B cell (primary cell): ENCODE measurements at regions not wholly inside any gene's neighbourhood (a gene's known extent, or its start where the extent isn't known, plus 50 kb on each side); places are given as distances from the start of the nearest gene placed in this dataset. TPM values are rescaled to one million over a fixed set of nuclear protein-coding genes. Genes with fewer than 3 reads are reported as not detected.

ENCODE experiments used
- ATAC-seq: fragments of 200-7000 bp; cut with Tn5 transposase; one replicate; pipeline ENCODE4 v1.10.0; 2021; ENCODE audit warnings: low read depth, mild to moderate bottlenecking, moderate number of reproducible peaks, moderate library complexity
- CTCF ChIA-PET: fragments of 350-600 bp; sonication (Branson Sonifier 250); formaldehyde crosslinking; loops from one replicate; lab custom pipeline; 2021; ENCODE audit warnings: antibody characterized with exemption, inconsistent platforms; lab: Charles Lee
- POLR2A ChIA-PET: fragments of 350-600 bp; sonication (Branson Sonifier 250); formaldehyde crosslinking; loops from one replicate; lab custom pipeline; 2021; ENCODE audit warnings: antibody characterized with exemption; lab: Charles Lee
- DNase-seq: peaks from one replicate; pipeline ENCODE4 v3.0.0; 2013
- H2AFZ ChIP-seq: 2 replicates; pipeline ENCODE4 v1.6.1; 2012; ENCODE audit warnings: mild to moderate bottlenecking, low read depth, low read length; ENCODE audit not compliant: insufficient read depth, poor library complexity, severe bottlenecking
- H3K27ac ChIP-seq, 2 donors: 1 replicate in 1 of 2; 2 replicates in 1 of 2; pipeline ENCODE4 v1.5.1; 2012 to 2013; ENCODE audit warnings: low read length in 2 of 2, mild to moderate bottlenecking in 2 of 2, moderate library complexity in 1 of 2
- H3K27me3 ChIP-seq, 4 experiments: fragments of 200-600 bp in 1 of 4; sonication (generic) in 1 of 4; replicated peaks in 1 of 4; 1 replicate in 2 of 4; 2 replicates in 2 of 4; pipeline versions ENCODE4 v1.6.1 to v1.7.0; 2013 to 2016; ENCODE audit warnings: low read length in 3 of 4, mild to moderate bottlenecking in 2 of 4, mixed read lengths in 1 of 4, moderate library complexity in 1 of 4; ENCODE audit not compliant: insufficient read depth in 4 of 4, control insufficient read depth in 3 of 4; ENCODE audit errors: control extremely low read depth in 1 of 4
- H3K36me3 ChIP-seq, 2 experiments: replicated peaks in 1 of 2; 1 replicate in 1 of 2; 2 replicates in 1 of 2; pipeline versions ENCODE4 v1.6.1 to v1.7.1; 2013; ENCODE audit warnings: low read length in 1 of 2; ENCODE audit not compliant: insufficient read depth in 2 of 2, control insufficient read depth in 1 of 2; ENCODE audit errors: control extremely low read depth in 1 of 2, extremely low read depth in 1 of 2
- H3K4me1 ChIP-seq, 2 donors: fragments of 200-600 bp in 1 of 2; sonication (generic) in 1 of 2; 1 replicate in 1 of 2; 2 replicates in 1 of 2; pipeline versions ENCODE4 v1.5.1 to v1.6.1; 2013 to 2017; ENCODE audit warnings: low read length in 2 of 2; ENCODE audit not compliant: control insufficient read depth in 2 of 2, insufficient read depth in 2 of 2
- H3K4me2 ChIP-seq: replicated peaks from 2 replicates; pipeline ENCODE3; 2012; ENCODE audit warnings: mild to moderate bottlenecking, low read depth, low read length; ENCODE audit not compliant: poor library complexity, severe bottlenecking
- H3K4me3 ChIP-seq, 5 experiments: fragments of 200-600 bp in 1 of 5; sonication (generic) in 1 of 5; 1 replicate in 3 of 5; 2 replicates in 2 of 5; pipeline versions ENCODE4 v1.5.1 to v1.7.0; 2011 to 2016; ENCODE audit warnings: low read length in 4 of 5, mild to moderate bottlenecking in 4 of 5, low read depth in 2 of 5, control low read depth in 1 of 5, moderate library complexity in 1 of 5; ENCODE audit not compliant: insufficient read depth in 1 of 5; ENCODE audit errors: control extremely low read depth in 1 of 5, extremely low read depth in 1 of 5
- H3K79me2 ChIP-seq: fragments of 200-600 bp; sonication (generic); one replicate; pipeline ENCODE4 v1.6.0; 2016; ENCODE audit warnings: low read length; ENCODE audit not compliant: control insufficient read depth, insufficient read depth
- H3K9ac ChIP-seq: fragments of 200-600 bp; sonication (generic); 2 replicates; pipeline ENCODE4 v1.6.1; 2017; ENCODE audit warnings: mild to moderate bottlenecking, low read length, moderate library complexity
- H3K9me3 ChIP-seq, 3 donors: one replicate each; pipeline versions ENCODE4 v1.6.1 to v1.7.1; 2013; ENCODE audit warnings: low read length in 2 of 3; ENCODE audit not compliant: control insufficient read depth in 2 of 3, insufficient read depth in 1 of 3; ENCODE audit errors: control extremely low read depth in 1 of 3
- H4K20me1 ChIP-seq: 2 replicates; pipeline ENCODE4 v1.6.0; 2012; ENCODE audit warnings: mild to moderate bottlenecking, low read length; ENCODE audit not compliant: insufficient read depth, control insufficient read depth, poor library complexity, severe bottlenecking
- H3K27ac Mint-ChIP-seq: one replicate; pipeline ENCODE4 v1.8.0; 2021; ENCODE audit warnings: mixed read lengths
- H3K27me3 Mint-ChIP-seq: one replicate; pipeline ENCODE4 v1.8.0; 2021; ENCODE audit warnings: mixed read lengths
- H3K4me1 Mint-ChIP-seq: one replicate; pipeline ENCODE4 v1.8.0; 2021; ENCODE audit warnings: mixed read lengths
- H3K4me3 Mint-ChIP-seq: one replicate; pipeline ENCODE4 v1.8.0; 2021; ENCODE audit warnings: mixed read lengths
- H3K9me3 Mint-ChIP-seq: one replicate; pipeline ENCODE4 v1.8.0; 2022; ENCODE audit warnings: mixed read lengths; ENCODE audit not compliant: insufficient read depth
- EZH2 ChIP-seq: IDR thresholded peaks from 2 replicates; pipeline ENCODE4 v1.6.1; 2012; ENCODE audit warnings: borderline replicate concordance, low read depth, mild to moderate bottlenecking, moderate library complexity, low read length; ENCODE audit not compliant: insufficient read depth, poor library complexity, severe bottlenecking
- WGBS: methylation state at CpG from one replicate; pipeline ENCODE4 v1.1.5; 2013; ENCODE audit warnings: missing lambda C conversion rate; ENCODE audit not compliant: insufficient coverage; 5-methylcytosine and 5-hydroxymethylcytosine counted together
- intact Hi-C: fragments of 100-400 bp; cut with micrococcal nuclease; formaldehyde crosslinking; loops from one replicate; pipeline ENCODE4 v1.10.0; 2022
- small RNA-seq: library from RNA; depleted of rRNA; stranded (forward); fragments of <200 nt; gene quantifications from one replicate; pipeline ENCODE3, GENCODE V24; 2012; ENCODE audit warnings: low replicate concordance, low read depth; ENCODE audit not compliant: insufficient read length
- TF ChIP-seq, protein P1 (sequence below): fragments of 200-600 bp; IDR thresholded peaks from one replicate; pipeline ENCODE4 v1.8.0; 2022; ENCODE audit warnings: antibody characterized with exemption, mild to moderate bottlenecking

GRCh38 chr20:11867291-11867919 is 50.3 kb upstream of the BTBD3 start:
- H3K4me2 ChIP-seq = no peak overlapping the region
- H2AFZ ChIP-seq = no peak overlapping the region
- Mint-ChIP-seq H3K9me3 (no peaks in the 10 kb centered on the region), H3K4me1 (no peaks in the 10 kb centered on the region), H3K27me3 (no peaks in the 10 kb centered on the region), H3K27ac (no peak overlapping the region), H3K4me3 (no peak overlapping the region)
- H3K79me2 ChIP-seq = no peaks in the 10 kb centered on the region
- H4K20me1 ChIP-seq = no peaks in the 10 kb centered on the region
- H3K36me3 ChIP-seq = no peaks in the 10 kb centered on the region
- TF ChIP-seq, protein P1, sequence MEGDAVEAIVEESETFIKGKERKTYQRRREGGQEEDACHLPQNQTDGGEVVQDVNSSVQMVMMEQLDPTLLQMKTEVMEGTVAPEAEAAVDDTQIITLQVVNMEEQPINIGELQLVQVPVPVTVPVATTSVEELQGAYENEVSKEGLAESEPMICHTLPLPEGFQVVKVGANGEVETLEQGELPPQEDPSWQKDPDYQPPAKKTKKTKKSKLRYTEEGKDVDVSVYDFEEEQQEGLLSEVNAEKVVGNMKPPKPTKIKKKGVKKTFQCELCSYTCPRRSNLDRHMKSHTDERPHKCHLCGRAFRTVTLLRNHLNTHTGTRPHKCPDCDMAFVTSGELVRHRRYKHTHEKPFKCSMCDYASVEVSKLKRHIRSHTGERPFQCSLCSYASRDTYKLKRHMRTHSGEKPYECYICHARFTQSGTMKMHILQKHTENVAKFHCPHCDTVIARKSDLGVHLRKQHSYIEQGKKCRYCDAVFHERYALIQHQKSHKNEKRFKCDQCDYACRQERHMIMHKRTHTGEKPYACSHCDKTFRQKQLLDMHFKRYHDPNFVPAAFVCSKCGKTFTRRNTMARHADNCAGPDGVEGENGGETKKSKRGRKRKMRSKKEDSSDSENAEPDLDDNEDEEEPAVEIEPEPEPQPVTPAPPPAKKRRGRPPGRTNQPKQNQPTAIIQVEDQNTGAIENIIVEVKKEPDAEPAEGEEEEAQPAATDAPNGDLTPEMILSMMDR = no peak
- no peak for TF ChIP-seq EZH2
- ATAC-seq (no peak), DNase-seq (no peak)
- H3K4me3 ChIP-seq = no peak overlapping the region
- no peaks in the 10 kb centered on the region for H3K9me3 ChIP-seq
- H3K27ac ChIP-seq = no peak overlapping the region
- intact Hi-C loops = no loop called here
- H3K9ac ChIP-seq = no peak overlapping the region
- H3K27me3 ChIP-seq = no peaks in the 10 kb centered on the region
- no peaks in the 10 kb centered on the region for H3K4me1 ChIP-seq
- 97% methylated on average over 4 of the region's 6 CpGs for WGBS
- CTCF ChIA-PET = interaction anchor here (0.7 kb wide), 1 partner anchor 67 kb away, joined by 3 read pairs; no protein-coding TSS in a partner anchor
- POLR2A ChIA-PET = no interaction called here

Small RNA genes lying in the stretch of these regions (small RNA-seq; reads per million reads assigned to genes)
- not detected for gene AL080274.1
- not detected for gene RN7SKP111
